HEK293T (cell line): ENCODE measurements at regions not wholly inside any gene's neighbourhood (a gene's known extent, or its start where the extent isn't known, plus 50 kb on each side); places are given as distances from the start of the nearest gene placed in this dataset.

Source experiments
- FOXM1 ChIP-seq: fragments of 450-650 bp; IDR thresholded peaks from 2 replicates; pipeline ENCODE4 v1.6.1; 2017; ENCODE audit warnings: mild to moderate bottlenecking, borderline replicate concordance
- LEF1 ChIP-seq: fragments of 450-650 bp; IDR thresholded peaks from 2 replicates; pipeline ENCODE4 v1.6.1; 2017; ENCODE audit warnings: mild to moderate bottlenecking, borderline replicate concordance
- NFRKB ChIP-seq: fragments of 450-650 bp; IDR thresholded peaks from 2 replicates; pipeline ENCODE4 v1.6.1; 2016; ENCODE audit warnings: mild to moderate bottlenecking, moderate library complexity
- SP1 ChIP-seq: fragments of 450-650 bp; IDR thresholded peaks from 2 replicates; pipeline ENCODE4 v1.6.1; 2017
- SUZ12 ChIP-seq: fragments of 450-650 bp; IDR thresholded peaks from 2 replicates; pipeline ENCODE4 v1.6.1; 2016; ENCODE audit warnings: mild to moderate bottlenecking
- TARDBP ChIP-seq: fragments of 450-650 bp; IDR thresholded peaks from 2 replicates; pipeline ENCODE4 v1.6.1; 2016

- TF ChIP-seq SUZ12 (no peak), FOXM1 (no peak), LEF1 (no peak), TARDBP (no peak), SP1 (no peak), NFRKB (no peak)
Measured at GRCh38 chr19:31562966-31563612, 213.9 kb upstream of the TSHZ3 start.
